ENCODE measurements at regions not wholly inside any gene's neighbourhood (a gene's known extent, or its start where the extent isn't known, plus 50 kb on each side); places are given as distances from the start of the nearest gene placed in this dataset.

DNA sequence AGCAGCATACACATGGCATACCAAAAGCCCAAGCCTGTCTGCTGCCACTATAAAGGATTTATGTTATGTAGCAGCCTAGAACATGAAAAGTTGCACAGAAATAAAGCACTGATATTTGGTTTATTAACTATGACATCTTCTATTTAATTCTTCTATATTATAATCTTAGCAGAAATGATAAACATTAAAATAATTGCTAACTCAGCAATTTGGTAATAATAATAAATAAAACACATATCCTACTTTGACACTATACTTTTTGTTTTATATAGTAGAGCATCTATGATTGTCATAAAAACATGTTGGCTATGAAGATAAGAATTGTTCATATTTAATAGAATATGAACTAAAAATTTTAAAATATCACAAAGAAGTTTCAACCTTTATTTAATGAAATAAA, 1733.3 kb upstream of the IGFBP7 start:
- TF ChIP-seq, protein P1, sequence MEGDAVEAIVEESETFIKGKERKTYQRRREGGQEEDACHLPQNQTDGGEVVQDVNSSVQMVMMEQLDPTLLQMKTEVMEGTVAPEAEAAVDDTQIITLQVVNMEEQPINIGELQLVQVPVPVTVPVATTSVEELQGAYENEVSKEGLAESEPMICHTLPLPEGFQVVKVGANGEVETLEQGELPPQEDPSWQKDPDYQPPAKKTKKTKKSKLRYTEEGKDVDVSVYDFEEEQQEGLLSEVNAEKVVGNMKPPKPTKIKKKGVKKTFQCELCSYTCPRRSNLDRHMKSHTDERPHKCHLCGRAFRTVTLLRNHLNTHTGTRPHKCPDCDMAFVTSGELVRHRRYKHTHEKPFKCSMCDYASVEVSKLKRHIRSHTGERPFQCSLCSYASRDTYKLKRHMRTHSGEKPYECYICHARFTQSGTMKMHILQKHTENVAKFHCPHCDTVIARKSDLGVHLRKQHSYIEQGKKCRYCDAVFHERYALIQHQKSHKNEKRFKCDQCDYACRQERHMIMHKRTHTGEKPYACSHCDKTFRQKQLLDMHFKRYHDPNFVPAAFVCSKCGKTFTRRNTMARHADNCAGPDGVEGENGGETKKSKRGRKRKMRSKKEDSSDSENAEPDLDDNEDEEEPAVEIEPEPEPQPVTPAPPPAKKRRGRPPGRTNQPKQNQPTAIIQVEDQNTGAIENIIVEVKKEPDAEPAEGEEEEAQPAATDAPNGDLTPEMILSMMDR (conservative IDR thresholded peaks at IDR 0.05; ENCODE audit: low read depth in 2 of 2), result no peak
- TF ChIP-seq EZH2 (IDR thresholded peaks at IDR 0.05; ENCODE audit: low read depth, unreplicated experiment), result no peak
- no peak for TF ChIP-seq ZNF114 (CRISPR knock-in tag; IDR thresholded peaks at IDR 0.05)
- TF ChIP-seq CREB1 (CRISPR knock-in tag; IDR thresholded peaks at IDR 0.05; ENCODE audit: low read depth), result no peak
- no peak for TF ChIP-seq POLR2AphosphoS5 (IDR thresholded peaks at IDR 0.05; ENCODE audit: low read depth)
- TF ChIP-seq, protein P2, sequence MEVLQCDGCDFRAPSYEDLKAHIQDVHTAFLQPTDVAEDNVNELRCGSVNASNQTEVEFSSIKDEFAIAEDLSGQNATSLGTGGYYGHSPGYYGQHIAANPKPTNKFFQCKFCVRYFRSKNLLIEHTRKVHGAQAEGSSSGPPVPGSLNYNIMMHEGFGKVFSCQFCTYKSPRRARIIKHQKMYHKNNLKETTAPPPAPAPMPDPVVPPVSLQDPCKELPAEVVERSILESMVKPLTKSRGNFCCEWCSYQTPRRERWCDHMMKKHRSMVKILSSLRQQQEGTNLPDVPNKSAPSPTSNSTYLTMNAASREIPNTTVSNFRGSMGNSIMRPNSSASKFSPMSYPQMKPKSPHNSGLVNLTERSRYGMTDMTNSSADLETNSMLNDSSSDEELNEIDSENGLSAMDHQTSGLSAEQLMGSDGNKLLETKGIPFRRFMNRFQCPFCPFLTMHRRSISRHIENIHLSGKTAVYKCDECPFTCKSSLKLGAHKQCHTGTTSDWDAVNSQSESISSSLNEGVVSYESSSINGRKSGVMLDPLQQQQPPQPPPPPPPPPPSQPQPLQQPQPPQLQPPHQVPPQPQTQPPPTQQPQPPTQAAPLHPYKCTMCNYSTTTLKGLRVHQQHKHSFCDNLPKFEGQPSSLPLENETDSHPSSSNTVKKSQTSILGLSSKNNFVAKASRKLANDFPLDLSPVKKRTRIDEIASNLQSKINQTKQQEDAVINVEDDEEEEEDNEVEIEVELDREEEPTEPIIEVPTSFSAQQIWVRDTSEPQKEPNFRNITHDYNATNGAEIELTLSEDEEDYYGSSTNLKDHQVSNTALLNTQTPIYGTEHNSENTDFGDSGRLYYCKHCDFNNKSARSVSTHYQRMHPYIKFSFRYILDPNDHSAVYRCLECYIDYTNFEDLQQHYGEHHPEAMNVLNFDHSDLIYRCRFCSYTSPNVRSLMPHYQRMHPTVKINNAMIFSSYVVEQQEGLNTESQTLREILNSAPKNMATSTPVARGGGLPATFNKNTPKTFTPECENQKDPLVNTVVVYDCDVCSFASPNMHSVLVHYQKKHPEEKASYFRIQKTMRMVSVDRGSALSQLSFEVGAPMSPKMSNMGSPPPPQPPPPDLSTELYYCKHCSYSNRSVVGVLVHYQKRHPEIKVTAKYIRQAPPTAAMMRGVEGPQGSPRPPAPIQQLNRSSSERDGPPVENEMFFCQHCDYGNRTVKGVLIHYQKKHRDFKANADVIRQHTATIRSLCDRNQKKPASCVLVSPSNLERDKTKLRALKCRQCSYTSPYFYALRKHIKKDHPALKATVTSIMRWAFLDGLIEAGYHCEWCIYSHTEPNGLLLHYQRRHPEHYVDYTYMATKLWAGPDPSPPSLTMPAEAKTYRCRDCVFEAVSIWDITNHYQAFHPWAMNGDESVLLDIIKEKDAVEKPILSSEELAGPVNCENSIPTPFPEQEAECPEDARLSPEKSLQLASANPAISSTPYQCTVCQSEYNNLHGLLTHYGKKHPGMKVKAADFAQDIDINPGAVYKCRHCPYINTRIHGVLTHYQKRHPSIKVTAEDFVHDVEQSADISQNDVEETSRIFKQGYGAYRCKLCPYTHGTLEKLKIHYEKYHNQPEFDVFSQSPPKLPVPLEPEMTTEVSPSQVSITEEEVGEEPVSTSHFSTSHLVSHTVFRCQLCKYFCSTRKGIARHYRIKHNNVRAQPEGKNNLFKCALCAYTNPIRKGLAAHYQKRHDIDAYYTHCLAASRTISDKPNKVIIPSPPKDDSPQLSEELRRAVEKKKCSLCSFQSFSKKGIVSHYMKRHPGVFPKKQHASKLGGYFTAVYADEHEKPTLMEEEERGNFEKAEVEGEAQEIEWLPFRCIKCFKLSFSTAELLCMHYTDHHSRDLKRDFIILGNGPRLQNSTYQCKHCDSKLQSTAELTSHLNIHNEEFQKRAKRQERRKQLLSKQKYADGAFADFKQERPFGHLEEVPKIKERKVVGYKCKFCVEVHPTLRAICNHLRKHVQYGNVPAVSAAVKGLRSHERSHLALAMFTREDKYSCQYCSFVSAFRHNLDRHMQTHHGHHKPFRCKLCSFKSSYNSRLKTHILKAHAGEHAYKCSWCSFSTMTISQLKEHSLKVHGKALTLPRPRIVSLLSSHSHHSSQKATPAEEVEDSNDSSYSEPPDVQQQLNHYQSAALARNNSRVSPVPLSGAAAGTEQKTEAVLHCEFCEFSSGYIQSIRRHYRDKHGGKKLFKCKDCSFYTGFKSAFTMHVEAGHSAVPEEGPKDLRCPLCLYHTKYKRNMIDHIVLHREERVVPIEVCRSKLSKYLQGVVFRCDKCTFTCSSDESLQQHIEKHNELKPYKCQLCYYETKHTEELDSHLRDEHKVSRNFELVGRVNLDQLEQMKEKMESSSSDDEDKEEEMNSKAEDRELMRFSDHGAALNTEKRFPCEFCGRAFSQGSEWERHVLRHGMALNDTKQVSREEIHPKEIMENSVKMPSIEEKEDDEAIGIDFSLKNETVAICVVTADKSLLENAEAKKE (CRISPR knock-in tag; IDR thresholded peaks at IDR 0.05), result no peak
- no peak for TF ChIP-seq NANOG (IDR thresholded peaks at IDR 0.05; ENCODE audit: borderline replicate concordance)
- TF ChIP-seq, protein P3, sequence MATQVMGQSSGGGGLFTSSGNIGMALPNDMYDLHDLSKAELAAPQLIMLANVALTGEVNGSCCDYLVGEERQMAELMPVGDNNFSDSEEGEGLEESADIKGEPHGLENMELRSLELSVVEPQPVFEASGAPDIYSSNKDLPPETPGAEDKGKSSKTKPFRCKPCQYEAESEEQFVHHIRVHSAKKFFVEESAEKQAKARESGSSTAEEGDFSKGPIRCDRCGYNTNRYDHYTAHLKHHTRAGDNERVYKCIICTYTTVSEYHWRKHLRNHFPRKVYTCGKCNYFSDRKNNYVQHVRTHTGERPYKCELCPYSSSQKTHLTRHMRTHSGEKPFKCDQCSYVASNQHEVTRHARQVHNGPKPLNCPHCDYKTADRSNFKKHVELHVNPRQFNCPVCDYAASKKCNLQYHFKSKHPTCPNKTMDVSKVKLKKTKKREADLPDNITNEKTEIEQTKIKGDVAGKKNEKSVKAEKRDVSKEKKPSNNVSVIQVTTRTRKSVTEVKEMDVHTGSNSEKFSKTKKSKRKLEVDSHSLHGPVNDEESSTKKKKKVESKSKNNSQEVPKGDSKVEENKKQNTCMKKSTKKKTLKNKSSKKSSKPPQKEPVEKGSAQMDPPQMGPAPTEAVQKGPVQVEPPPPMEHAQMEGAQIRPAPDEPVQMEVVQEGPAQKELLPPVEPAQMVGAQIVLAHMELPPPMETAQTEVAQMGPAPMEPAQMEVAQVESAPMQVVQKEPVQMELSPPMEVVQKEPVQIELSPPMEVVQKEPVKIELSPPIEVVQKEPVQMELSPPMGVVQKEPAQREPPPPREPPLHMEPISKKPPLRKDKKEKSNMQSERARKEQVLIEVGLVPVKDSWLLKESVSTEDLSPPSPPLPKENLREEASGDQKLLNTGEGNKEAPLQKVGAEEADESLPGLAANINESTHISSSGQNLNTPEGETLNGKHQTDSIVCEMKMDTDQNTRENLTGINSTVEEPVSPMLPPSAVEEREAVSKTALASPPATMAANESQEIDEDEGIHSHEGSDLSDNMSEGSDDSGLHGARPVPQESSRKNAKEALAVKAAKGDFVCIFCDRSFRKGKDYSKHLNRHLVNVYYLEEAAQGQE (IDR thresholded peaks at IDR 0.05; ENCODE audit: unreplicated experiment), result no peak
- TF ChIP-seq, protein P4, sequence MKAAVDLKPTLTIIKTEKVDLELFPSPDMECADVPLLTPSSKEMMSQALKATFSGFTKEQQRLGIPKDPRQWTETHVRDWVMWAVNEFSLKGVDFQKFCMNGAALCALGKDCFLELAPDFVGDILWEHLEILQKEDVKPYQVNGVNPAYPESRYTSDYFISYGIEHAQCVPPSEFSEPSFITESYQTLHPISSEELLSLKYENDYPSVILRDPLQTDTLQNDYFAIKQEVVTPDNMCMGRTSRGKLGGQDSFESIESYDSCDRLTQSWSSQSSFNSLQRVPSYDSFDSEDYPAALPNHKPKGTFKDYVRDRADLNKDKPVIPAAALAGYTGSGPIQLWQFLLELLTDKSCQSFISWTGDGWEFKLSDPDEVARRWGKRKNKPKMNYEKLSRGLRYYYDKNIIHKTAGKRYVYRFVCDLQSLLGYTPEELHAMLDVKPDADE (IDR thresholded peaks at IDR 0.05), result no peak
- no peak for TF ChIP-seq EZH2phosphoT487 (IDR thresholded peaks at IDR 0.05; ENCODE audit: unreplicated experiment)
- TF ChIP-seq JUNB (IDR thresholded peaks at IDR 0.05; ENCODE audit: unreplicated experiment), result no peak
- TF ChIP-seq ZNF331 (CRISPR knock-in tag; IDR thresholded peaks at IDR 0.05; ENCODE audit: low read depth), result no peak

Measured in GM23338 (cell line).